ENCODE measurements at regions not wholly inside any gene's neighbourhood (a gene's known extent, or its start where the extent isn't known, plus 50 kb on each side); places are given as distances from the start of the nearest gene placed in this dataset.

DNA sequence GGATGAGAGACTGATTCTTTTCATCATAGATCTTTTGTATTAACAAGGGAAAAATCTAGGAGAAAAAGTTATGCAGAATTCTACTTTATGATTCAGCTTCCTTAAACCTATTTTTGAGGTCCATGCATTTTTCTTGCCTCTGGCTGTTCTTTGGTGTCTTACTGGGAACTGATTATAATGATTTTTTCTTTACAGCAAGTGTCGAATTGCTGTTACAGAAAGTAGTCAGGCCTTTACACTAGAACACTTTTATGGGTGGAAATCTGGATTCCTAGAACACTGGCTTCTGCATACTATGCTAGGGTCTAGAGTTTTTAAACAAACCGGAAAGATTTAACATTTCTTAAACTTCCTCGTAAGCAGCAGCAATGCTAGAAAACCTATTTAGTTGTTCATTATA lies 302.6 kb downstream of the NUP35 start:
- TF ChIP-seq, protein P1, sequence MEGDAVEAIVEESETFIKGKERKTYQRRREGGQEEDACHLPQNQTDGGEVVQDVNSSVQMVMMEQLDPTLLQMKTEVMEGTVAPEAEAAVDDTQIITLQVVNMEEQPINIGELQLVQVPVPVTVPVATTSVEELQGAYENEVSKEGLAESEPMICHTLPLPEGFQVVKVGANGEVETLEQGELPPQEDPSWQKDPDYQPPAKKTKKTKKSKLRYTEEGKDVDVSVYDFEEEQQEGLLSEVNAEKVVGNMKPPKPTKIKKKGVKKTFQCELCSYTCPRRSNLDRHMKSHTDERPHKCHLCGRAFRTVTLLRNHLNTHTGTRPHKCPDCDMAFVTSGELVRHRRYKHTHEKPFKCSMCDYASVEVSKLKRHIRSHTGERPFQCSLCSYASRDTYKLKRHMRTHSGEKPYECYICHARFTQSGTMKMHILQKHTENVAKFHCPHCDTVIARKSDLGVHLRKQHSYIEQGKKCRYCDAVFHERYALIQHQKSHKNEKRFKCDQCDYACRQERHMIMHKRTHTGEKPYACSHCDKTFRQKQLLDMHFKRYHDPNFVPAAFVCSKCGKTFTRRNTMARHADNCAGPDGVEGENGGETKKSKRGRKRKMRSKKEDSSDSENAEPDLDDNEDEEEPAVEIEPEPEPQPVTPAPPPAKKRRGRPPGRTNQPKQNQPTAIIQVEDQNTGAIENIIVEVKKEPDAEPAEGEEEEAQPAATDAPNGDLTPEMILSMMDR (IDR thresholded peaks at IDR 0.05; ENCODE audit: insufficient read depth, low read depth, low read length), result no peak
- ChIA-PET POLR2A (no interaction called here), CTCF (no interaction called here)
- Histone ChIP-seq H3K4me3 (ENCODE audit: low read depth, low read length) (no peak overlapping the region), H3K36me3 (ENCODE audit: control insufficient read depth, insufficient read depth, low read length) (no peaks in the 10 kb centered on the region), H3K27me3 (ENCODE audit: control insufficient read depth, insufficient read depth, low read length) (no peaks in the 10 kb centered on the region)
- no peak for DNase-seq (ENCODE audit: low read depth)

DNA sequence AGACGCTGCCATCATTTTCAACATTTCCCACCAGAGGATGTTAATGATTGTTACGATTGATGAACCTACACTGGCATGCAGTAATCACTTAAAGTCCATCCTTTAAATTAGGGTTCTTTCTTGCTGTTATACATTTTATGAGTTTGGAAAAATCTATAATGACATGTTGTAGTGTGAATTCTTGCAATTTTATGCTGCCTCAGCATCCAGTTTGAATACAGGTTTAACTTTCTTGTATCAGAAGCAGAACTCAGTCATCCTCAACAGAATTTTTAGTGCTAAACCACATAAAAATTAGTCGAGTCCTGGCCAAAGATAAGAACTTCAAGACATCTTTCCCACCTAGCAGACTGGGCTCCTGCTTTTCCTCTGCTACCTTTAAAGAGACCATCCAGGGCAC lies 303.3 kb downstream of the NUP35 start:
- Histone ChIP-seq H3K36me3 (ENCODE audit: control insufficient read depth, insufficient read depth, low read length) (no peaks in the 10 kb centered on the region), H3K27me3 (ENCODE audit: control insufficient read depth, insufficient read depth, low read length) (no peaks in the 10 kb centered on the region), H3K4me3 (ENCODE audit: low read depth, low read length) (no peak overlapping the region)
- POLR2A ChIA-PET, result no interaction called here
- TF ChIP-seq, protein P1 (IDR thresholded peaks at IDR 0.05; ENCODE audit: insufficient read depth, low read depth, low read length), result no peak
- no peak for DNase-seq (ENCODE audit: low read depth)
- CTCF ChIA-PET, result no interaction called here

DNA sequence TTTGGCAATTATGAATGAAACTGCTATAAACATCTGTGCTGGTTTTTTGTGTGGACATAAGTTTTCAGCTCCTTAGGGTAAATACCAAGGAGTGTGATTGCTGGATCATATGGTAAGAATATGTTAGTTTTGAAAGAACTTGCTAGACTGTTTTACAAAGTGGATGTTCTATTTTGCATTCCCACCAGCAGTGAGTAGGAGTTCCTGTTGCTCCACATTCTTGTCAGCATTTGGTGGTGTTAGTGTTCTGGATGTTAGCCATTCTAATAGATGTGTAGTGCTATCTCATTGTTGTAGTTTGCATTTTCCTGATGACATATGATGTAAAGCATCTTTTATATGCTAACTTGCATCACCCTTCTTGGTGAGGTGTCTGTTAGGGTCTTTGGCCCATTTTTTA lies 304.6 kb downstream of the NUP35 start:
- TF ChIP-seq, protein P1 (IDR thresholded peaks at IDR 0.05; ENCODE audit: insufficient read depth, low read depth, low read length), result no peak
- no peaks in the 10 kb centered on the region for H3K36me3 ChIP-seq (ENCODE audit: control insufficient read depth, insufficient read depth, low read length)
- H3K4me3 ChIP-seq (ENCODE audit: low read depth, low read length), result no peak overlapping the region
- POLR2A ChIA-PET, result no interaction called here
- no peak for DNase-seq (ENCODE audit: low read depth)
- CTCF ChIA-PET, result no interaction called here
- no peaks in the 10 kb centered on the region for H3K27me3 ChIP-seq (ENCODE audit: control insufficient read depth, insufficient read depth, low read length)

DNA sequence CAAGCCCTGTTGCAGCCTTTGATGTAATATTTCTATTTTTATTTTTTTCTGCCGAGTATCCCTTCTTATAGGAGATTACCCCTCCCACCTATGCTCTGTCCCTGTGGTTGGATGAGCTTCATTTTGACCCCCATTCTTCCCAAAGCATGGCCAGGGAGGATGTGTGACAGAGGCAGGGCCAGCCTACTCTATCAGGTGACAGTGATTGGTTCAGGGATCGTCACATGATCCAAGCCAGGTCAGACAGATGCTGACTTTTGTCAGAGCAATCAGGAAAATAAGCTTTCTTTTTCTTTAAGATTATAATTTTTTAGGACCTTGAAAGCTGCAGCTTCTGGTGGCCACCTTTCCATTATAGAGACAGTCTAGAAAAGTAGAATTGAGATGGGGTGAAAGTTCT lies 314.3 kb downstream of the NUP35 start:
- no peak for DNase-seq (ENCODE audit: low read depth)
- no peak overlapping the region for H3K4me3 ChIP-seq (ENCODE audit: low read depth, low read length)
- TF ChIP-seq, protein P1 (IDR thresholded peaks at IDR 0.05; ENCODE audit: insufficient read depth, low read depth, low read length), result no peak
- H3K36me3 ChIP-seq (ENCODE audit: control insufficient read depth, insufficient read depth, low read length), result no peaks in the 10 kb centered on the region
- ChIA-PET CTCF (no interaction called here), POLR2A (no interaction called here)
- H3K27me3 ChIP-seq (ENCODE audit: control insufficient read depth, insufficient read depth, low read length), result no peaks in the 10 kb centered on the region

DNA sequence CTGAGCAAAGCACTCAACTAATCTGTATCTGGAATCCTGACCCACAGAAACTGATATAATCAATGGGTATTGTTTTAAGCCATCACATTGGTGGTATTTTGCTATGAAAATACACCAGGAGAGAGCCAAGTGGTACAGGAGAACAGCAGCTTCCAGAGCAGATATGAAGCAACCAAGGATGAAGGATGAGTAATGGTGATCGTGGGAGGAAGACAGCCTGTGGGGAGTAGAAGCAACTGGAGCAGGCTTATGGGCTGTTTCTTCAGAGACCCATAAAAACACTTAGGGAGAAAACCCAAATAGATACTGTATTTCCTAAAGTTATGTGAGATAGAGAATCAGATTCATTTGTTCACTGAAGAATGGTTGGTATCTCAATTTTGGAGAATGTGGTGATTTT lies 330.8 kb downstream of the NUP35 start:
- no peak for DNase-seq (ENCODE audit: low read depth)
- TF ChIP-seq, protein P1 (IDR thresholded peaks at IDR 0.05; ENCODE audit: insufficient read depth, low read depth, low read length), result no peak
- Histone ChIP-seq H3K27me3 (ENCODE audit: control insufficient read depth, insufficient read depth, low read length) (no peaks in the 10 kb centered on the region), H3K4me3 (ENCODE audit: low read depth, low read length) (no peak overlapping the region), H3K36me3 (ENCODE audit: control insufficient read depth, insufficient read depth, low read length) (no peaks in the 10 kb centered on the region)
- ChIA-PET POLR2A (no interaction called here), CTCF (no interaction called here)

Data from BJ (cell line).